Embryonic facial prominence (tissue), 1 donor: ENCODE measurements at regions not wholly inside any gene's neighbourhood (a gene's known extent, or its start where the extent isn't known, plus 50 kb on each side); places are given as distances from the start of the nearest gene placed in this dataset.
"Not testable (repeated sequence)": the region's sequence is repeated elsewhere in the genome, so short reads cannot be mapped to it uniquely, and the experiment has no call there.

Source experiments
- DNase-seq: peaks from one replicate; pipeline ENCODE4 v3.0.0-alpha.2; 2016; ENCODE audit errors: extremely low spot score

DNA sequence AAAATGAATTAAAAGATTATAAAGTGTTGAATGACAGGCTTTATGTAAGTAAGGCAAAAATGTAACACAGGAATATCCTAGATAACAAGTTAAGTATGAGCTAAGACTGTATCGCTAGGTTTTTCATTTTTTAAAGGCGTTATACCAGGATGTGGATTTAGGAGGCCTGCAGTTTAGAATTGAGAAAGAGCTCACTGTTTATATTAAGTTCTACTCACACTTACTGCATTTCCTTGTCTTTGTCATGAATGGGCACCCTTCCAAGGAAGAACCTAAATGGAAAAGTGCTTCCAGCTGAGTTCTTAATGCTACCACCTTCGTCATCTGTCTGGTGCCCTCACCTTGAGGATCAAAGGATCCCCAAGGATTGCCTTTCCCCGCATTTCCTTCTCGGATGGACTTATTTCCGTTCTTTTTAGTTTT is 148.7 kb downstream of the SOX4 start:
- DNase-seq: no peak

DNA sequence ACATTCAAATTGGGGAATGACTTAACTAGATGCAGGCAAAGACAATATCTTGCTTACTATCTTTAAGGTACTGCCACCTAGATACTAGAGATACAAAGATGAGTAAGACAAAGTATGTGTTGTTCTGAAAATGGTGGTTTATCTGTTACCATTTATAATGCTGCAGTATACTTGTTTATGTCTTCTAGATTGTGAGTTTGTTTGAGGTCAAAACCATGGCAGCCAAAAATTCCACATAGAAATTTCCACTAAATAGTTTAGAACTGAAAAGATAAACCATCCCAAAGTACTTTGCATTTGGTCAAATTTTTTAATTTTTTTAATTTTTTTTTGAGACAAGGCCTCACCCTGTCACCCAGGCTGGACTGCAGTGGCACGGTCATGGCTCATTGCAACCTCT is 150.8 kb downstream of the SOX4 start:
- no peak for DNase-seq

DNA sequence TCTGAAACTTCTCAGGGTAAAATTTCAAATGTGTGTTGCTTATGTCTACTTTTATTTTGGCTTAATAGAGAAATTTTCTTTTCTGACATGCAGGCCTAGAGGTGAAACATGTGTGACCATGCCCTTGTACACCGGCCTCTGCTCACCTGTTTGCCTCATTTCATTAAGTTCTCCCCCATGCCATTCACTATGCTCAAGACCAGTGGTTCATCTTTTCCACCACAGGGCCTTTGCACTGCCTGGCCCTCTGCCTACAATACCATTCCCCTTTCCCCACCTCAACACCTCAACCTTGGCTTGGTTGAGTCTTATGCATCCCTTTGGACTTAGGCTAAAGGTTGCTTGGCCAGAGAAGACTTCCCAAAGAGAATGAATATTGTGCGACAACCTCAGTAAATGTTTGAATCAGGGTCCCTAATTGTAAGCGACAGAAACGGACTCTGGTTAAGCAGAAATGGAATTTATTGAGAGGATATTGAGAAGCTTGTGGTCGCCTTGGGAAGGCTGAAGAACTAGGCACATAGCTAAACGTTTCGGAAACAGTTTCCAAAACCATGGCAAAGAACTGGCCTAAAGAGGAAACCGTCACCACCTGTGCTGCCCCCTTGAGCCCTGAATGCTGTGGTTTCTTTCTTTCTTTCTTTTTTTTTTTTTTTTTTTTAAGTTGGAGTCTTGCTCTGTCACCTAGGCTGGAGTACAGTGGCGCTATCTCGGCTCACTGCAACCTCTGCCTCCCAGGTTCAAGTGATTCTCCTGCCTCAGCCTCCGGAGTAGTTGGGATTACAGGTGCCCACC is 152.2 kb downstream of the SOX4 start:
- DNase-seq: no peak

GRCh38 chr6:21747441-21747840 is 153.9 kb downstream of the SOX4 start:
- no peak for DNase-seq

DNA sequence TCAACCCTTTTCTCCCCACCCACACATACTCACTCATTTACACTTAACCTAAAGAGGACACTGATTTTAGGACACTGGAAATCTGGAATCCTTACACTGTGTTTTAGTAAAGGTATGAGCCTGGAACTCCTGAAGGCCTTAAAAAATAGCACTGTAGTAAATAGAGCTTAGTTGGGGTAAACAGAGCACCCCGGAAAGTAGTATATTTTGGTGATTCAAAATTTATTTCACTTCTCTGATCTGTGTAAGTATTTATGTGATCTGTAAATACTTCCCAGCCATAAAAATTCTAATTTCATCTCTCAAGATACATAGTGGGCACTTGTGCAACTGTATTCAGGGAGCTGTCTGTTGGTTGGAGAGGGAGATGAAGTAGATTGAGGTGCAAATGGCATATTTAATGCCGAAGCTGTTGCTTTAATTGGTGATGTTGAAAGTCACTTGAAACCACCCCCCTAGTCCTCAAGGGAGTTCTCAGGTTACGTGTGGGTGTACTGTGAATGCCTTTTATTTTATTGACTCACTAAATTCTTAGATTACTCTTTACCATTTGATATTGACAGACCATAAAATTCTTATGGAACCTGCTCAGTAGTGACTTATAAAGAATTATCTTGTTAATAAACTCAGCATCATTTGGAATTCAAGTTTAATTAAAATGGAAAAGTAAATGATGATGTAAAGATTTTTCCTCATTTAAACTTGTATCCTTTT is 154.9 kb downstream of the SOX4 start:
- DNase-seq: no peak

DNA sequence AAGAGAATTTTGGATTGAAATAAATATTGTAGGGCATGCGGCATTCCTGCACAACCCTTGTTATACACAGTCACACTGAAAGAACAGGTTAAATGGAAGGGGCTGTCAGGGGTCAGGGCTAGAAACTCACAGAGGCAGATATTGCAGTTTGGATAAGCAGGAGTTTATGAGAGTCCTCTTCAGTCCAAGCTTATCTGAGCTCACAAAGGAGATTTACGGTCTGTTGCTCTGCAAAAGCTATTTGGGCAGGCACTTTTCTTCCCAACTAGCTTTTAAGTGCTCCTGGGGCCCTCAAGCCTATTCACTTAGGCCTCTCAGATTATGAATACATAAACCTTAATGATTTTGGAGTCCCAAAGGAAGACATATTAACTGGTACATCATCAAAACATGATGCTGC is 156.2 kb downstream of the SOX4 start:
- no peak for DNase-seq

DNA sequence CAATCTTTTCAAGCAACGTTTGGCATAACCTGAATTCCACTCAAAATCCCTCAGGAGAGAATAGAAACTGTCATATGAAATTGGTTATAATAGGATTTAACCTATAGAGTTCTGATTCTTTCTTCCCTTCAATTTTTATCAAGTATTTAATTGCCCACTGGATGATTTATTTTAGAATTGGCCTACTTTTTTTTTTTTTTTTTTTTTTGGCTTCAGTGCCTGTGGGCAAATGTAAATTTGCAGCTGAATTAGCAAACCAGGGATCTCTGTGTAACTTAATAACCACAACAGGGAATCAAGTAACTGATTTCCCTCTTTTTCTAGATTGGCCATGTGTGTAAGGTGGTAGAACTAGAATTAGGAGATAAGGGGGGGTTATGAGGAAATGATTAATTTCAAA is 157.0 kb downstream of the SOX4 start:
- no peak for DNase-seq

DNA sequence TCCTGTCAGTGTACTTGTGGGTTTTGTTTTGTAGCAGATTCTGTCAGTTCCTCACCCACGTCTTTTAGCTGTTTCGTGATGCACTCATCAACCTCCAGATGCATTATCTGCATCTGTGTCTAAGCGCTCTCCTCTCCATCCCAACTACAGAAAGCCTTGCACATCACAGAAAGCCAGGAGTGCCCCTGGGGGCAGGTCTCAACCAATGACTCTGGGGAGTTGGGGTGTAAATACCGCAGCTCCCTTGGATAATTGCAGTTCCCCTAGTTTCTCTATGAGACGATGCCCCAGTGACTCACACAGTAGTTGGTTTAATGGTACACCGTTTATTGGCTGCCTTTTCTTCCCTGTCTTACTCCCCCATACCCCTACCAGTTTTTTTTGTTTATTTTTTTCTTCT is 158.1 kb downstream of the SOX4 start:
- no peak for DNase-seq

DNA sequence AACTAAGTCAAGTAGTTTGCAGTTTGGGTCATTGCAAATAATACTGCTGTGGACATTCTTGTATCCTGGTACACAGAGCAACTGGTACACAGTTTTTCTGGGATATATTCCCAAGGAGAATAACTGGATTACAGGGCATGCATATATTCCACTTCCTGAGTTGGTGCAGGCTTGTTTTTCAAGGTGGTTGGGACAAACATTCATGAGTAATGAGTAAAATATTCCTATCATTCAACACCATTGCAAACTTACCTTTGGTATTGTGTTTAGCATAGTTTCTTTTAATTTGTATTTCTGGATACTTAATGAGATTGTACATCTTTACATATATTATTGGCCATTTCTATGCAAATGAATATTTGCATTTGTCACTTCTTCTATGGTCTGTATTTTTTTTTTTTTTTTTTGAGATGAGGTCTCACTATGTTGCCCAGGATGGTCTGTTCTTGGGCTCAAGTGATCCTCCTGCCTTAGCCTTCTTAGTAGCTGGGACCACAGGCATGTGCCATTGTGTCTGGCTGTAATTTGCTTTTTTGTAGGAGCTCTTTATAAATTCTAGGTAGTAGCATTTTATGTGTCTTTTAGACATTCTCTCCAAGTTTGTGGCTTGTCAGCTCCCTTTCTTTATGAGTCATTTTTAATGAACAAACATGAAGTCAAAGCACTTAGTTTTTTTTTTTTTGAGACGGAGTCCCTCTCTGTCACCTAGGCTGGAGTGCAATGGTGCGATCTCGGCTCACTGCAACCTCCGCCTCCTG is 158.7 kb downstream of the SOX4 start:
- DNase-seq: no peak

DNA sequence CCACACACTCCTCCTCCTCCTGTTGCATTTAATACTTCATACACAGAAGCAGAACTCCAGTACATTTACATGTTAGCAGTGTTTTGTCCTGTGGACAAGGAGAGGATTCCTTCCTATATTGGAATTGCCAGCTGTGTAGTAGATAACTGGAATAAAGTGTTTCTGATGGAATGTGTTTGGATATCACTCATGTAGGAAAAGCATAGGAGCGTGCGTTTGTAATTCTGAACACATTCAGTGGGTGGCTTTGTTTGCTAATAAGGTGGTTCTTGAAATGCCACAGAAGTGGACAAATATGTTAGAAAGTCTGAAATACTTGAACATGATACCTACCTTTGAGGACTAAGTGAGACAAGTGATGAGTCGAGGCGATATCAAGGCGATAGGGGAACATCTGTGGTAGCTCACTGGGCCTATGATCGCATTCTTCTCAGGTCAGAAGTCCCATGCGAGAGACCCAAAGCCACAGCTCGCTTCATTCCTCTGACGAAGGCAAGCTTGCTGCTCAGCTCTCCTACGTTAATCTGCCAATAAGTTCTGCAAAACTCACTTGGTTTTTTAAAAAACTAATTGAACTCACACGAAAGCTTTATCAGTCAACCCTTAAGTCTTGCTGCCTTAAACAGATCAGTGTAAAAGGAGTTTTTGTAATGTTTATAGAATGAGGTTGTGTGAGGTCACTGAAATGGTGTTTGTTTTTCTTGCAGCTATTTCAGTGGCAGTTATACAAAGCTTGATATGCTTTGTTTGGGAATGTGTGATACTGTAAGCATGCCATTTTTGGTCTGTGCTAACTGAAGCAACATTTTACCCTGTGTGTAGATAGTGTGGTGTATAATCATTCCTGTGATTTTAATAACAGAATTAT is 159.9 kb downstream of the SOX4 start:
- DNase-seq: no peak

DNA sequence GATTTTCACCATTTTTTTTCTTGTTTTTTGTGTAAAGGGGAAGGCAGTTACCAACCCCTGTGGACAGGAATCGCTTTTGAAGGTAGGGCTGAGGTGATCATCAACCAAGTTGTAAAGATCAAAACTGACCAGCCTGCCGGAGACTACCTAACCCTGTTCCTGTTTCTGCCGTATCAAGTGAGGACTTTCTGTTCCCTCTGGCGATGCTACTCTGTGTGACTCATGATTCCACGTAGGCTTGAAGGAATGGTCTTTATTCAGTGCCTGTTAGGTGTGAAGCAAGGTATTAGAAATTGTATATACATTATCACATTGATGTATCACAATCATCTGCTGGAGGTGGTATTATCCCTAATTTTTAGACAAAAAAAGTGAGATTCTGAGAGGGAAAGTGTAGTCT is 161.3 kb downstream of the SOX4 start:
- no peak for DNase-seq

- DNase-seq: no peak
Observed at GRCh38 chr6:21756487-21756886, 162.9 kb downstream of the SOX4 start.

DNA sequence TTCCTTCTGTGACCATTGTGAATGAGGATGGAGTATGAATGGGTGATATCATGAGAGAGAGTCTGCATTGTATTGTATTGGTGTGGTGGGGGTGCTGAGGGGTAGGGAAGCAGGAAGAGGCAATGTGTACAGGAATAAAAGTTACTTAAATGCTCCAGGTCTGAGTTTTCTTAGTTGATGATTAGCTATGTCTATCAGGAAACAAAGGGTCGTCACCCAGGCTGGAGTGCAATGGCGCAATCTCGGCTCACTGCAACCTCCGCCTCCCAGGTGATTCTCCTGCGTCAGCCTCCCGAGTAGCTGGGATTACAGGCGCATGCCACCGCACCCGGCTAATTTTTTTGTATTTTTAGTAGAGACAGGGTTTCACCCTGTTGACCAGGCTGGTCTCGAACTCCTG is 163.8 kb downstream of the SOX4 start:
- not testable (repeated sequence) for DNase-seq

GRCh38 chr6:21759721-21760120 is 166.2 kb downstream of the SOX4 start:
- no peak for DNase-seq

GRCh38 chr6:21761053-21761730 is 167.6 kb downstream of the SOX4 start:
- not testable (repeated sequence) for DNase-seq

DNA sequence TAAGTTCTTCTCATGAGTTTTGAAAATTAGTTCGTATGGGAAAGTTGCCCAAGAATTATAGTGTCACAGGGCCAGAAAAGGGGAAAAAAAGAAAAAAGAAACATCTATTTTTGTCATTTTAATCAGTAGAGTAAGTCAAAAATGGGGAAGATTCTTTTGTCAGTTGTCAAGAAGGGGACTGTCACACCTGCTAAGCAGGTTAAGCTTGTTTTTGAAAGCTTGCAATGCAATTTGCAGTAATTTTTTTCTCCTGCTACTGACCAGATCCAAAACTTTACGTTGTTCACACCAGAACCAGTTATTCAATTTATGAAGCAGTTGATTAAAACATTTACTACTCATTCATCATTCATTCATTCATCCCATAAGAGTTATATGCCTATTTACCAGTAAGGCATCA is 171.4 kb downstream of the SOX4 start:
- DNase-seq: no peak

GRCh38 chr6:21767891-21768648 is 174.5 kb downstream of the SOX4 start:
- no peak for DNase-seq

GRCh38 chr6:21769405-21769861 is 175.9 kb downstream of the SOX4 start:
- no peak for DNase-seq

- DNase-seq: no peak
Observed at GRCh38 chr6:21769968-21770367, 176.4 kb downstream of the SOX4 start.

DNA sequence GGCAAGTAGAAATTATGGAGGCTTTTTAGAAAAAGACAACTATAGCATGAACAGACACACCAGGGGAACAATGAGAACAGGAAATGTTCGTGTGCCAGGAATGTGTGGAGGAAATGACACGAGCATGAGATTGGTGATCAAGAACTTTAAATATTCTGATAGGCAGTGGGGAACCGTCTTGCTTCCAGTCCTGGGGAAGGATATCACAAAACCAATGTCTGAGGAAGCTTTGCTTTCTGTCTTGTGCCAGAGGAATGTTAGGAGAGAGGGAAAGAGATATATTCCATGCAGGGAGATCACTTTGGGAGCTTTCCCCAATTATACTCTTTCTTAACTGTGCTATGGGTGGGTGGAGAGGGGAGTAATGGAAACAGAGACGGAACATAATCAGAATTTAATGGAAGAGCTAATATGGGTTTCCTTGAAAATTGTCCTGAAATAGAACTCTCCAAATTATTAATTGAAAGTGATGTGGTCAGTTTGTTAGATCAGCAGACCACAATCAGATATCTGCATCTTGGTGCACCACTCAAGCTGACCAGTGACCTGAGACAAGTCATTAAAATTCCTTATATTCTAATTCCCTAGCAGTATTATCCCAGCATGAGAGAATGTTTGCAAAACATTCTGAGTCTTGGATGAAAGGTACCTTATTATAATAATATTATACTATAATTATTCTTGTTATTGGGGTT is 178.2 kb downstream of the SOX4 start:
- DNase-seq: no peak
